ENCODE measurements at regions not wholly inside any gene's neighbourhood (a gene's known extent, or its start where the extent isn't known, plus 50 kb on each side); places are given as distances from the start of the nearest gene placed in this dataset.

DNA sequence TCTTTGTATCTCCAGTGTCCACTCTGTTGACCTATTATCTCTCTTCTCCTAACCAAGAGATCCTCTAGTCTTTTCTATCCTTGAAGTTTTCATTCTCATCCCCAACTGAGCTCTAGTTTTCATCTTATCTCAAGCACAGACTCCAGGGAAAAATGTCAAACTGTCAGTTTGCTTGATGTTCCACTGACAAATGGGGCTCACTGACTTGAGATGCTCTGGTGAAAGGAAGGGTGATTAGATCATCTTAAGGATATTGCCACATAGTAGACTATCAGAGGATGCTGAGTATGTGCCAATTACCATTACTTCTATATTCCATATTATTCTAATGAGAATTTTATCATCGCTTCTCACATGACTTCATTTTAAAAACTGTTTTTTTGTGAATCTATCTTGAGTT is 2008.2 kb downstream of the ARAP2 start:
- TF ChIP-seq, protein P1, sequence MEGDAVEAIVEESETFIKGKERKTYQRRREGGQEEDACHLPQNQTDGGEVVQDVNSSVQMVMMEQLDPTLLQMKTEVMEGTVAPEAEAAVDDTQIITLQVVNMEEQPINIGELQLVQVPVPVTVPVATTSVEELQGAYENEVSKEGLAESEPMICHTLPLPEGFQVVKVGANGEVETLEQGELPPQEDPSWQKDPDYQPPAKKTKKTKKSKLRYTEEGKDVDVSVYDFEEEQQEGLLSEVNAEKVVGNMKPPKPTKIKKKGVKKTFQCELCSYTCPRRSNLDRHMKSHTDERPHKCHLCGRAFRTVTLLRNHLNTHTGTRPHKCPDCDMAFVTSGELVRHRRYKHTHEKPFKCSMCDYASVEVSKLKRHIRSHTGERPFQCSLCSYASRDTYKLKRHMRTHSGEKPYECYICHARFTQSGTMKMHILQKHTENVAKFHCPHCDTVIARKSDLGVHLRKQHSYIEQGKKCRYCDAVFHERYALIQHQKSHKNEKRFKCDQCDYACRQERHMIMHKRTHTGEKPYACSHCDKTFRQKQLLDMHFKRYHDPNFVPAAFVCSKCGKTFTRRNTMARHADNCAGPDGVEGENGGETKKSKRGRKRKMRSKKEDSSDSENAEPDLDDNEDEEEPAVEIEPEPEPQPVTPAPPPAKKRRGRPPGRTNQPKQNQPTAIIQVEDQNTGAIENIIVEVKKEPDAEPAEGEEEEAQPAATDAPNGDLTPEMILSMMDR (IDR thresholded peaks at IDR 0.05; ENCODE audit: poor library complexity), result no peak
- TF ChIP-seq EZH2 (IDR thresholded peaks at IDR 0.05; ENCODE audit: borderline replicate concordance) (no peak), EZH2phosphoT487 (IDR thresholded peaks at IDR 0.05; ENCODE audit: low read depth, severe bottlenecking, unreplicated experiment) (no peak)
